NCI-H82 treated with DMSO at 0.1 percent for 48 hours (cell line): ENCODE measurements at regions not wholly inside any gene's neighbourhood (a gene's known extent, or its start where the extent isn't known, plus 50 kb on each side); places are given as distances from the start of the nearest gene placed in this dataset.
"Not testable (repeated sequence)": the region's sequence is repeated elsewhere in the genome, so short reads cannot be mapped to it uniquely, and the experiment has no call there.

Source experiments
- DNase-seq: peaks from one replicate; lab custom pipeline; 2025; ENCODE audit not compliant: unreplicated experiment; lab: John Stamatoyannopoulos, UW

GRCh38 chr13:63840551-63841421 is 2425.1 kb upstream of the PCDH20 start:
- no peak for DNase-seq

- no peak for DNase-seq
These were observed 2422.9 kb upstream of the PCDH20 start for GRCh38 chr13:63838366-63839110.

- DNase-seq: not testable (repeated sequence)
These were observed 2422.1 kb upstream of the PCDH20 start for GRCh38 chr13:63837701-63838100.

- DNase-seq: not testable (repeated sequence)
These were observed 2414.0 kb upstream of the PCDH20 start for GRCh38 chr13:63829609-63830008.

- not testable (repeated sequence) for DNase-seq
These were observed 2406.1 kb upstream of the PCDH20 start for GRCh38 chr13:63821785-63822184.

- not testable (repeated sequence) for DNase-seq
These were observed 2395.9 kb upstream of the PCDH20 start for GRCh38 chr13:63811428-63812004.

GRCh38 chr13:63791134-63791533 is 2375.5 kb upstream of the PCDH20 start:
- not testable (repeated sequence) for DNase-seq

GRCh38 chr13:63774133-63774532 is 2358.5 kb upstream of the PCDH20 start:
- DNase-seq: no peak

GRCh38 chr13:63773476-63773875 is 2357.8 kb upstream of the PCDH20 start:
- no peak for DNase-seq

- DNase-seq: not testable (repeated sequence)
These were observed 2342.0 kb upstream of the PCDH20 start for GRCh38 chr13:63757683-63758082.

- DNase-seq: not testable (repeated sequence)
These were observed 2334.2 kb upstream of the PCDH20 start for GRCh38 chr13:63749857-63750256.

- not testable (repeated sequence) for DNase-seq
These were observed 2326.1 kb upstream of the PCDH20 start for GRCh38 chr13:63741814-63742101.

- DNase-seq: no peak
These were observed 2325.6 kb upstream of the PCDH20 start for GRCh38 chr13:63741029-63741813.

GRCh38 chr13:63739112-63739735 is 2323.6 kb upstream of the PCDH20 start:
- DNase-seq: not testable (repeated sequence)

- no peak for DNase-seq
These were observed 2321.8 kb upstream of the PCDH20 start for GRCh38 chr13:63737418-63737817.

GRCh38 chr13:63731896-63732295 is 2316.2 kb upstream of the PCDH20 start:
- DNase-seq: no peak

GRCh38 chr13:63712159-63712558 is 2296.5 kb upstream of the PCDH20 start:
- not testable (repeated sequence) for DNase-seq

- no peak for DNase-seq
These were observed 2291.1 kb upstream of the PCDH20 start for GRCh38 chr13:63706751-63707150.

GRCh38 chr13:63704521-63704920 is 2288.9 kb upstream of the PCDH20 start:
- no peak for DNase-seq

- no peak for DNase-seq
These were observed 2284.7 kb upstream of the PCDH20 start for GRCh38 chr13:63700350-63700749.

- DNase-seq: no peak
These were observed 2284.3 kb upstream of the PCDH20 start for GRCh38 chr13:63699948-63700347.
